DMS153 treated with DMSO at 0.1 percent for 48 hours (cell line): ENCODE measurements at regions not wholly inside any gene's neighbourhood (a gene's known extent, or its start where the extent isn't known, plus 50 kb on each side); places are given as distances from the start of the nearest gene placed in this dataset.
"Not testable (repeated sequence)": the region's sequence is repeated elsewhere in the genome, so short reads cannot be mapped to it uniquely, and the experiment has no call there.

Experiments
- DNase-seq: peaks from one replicate; lab custom pipeline; 2025; ENCODE audit not compliant: unreplicated experiment; lab: John Stamatoyannopoulos, UW

DNA sequence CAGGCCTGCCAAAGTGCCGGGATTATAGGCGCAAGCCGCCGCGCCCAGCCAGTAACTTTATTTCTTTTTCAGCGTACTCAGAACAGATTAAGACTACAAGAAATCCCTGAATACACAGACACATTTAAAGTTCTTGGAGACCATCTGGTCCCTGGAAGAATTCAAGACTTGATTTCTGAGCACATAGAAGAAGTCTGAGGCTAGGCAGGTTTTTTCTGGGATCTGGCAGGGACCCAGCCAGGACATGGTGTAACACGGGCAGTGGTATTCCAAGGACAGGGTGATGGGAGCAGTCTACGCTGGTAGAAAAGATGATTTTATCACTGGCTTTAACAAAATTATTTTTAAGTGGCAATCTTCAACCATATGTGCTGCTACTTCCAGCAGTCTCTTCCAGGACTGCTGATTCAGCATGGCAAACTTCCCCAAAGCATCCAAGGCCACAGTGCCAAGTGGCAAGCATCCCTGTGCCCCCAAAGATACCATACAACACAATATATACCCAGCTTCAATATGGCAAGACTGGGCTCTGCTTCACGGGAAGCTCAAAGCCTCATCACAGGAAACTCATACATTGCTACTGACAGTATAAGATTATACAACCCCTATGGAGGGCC, 105.2 kb upstream of the OR5AK2 start:
- no peak for DNase-seq

DNA sequence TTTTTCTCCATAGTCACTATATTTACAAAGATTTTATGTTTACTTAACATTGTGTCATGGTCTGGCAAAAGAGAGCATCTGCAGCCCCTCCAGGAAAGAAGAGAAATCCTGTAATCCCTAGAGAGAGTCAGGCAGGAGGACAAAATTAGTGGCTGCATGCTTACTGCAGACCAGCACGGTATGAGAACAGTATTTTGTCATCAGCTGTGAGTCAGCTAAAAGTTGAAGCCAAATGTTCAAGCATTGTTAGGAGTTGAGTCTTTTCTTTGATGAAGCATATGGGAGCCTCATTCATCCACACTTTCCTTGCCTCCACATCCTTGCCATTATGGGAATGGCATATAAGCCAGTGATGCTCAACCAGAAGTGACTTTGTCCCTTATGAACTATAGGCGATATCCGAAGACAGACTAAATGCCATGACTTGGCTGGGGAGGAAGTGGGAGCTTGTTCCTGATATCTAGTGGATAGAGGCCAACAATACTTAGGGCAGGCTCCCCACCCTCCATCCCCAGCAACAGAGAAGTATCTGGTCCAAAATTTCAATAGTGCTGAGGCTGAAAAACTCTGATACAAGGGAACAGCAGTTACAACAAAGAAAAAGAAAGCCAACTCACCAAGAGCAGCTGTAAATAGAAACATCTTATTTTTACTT, 112.0 kb upstream of the OR5AK2 start:
- DNase-seq: no peak

DNA sequence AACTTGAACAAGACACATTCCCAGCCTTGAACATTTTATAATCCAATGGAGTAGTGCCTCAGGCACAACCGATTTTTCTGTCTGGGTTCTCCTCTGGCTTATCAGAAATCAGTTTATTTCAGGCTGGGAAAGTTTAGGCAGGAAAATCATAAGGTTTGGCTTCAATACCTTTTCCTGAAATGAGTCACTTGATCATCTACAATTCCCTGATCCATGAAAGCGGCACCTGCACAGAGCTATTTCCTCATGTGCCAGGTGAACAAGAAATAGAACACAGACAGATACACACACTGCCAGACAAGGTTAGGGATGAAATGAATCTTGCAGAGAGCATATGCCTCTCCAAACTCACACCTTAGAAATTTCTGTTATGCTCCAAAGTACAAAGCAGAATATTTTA, 106.7 kb upstream of the OR9G4 start:
- no peak for DNase-seq

DNA sequence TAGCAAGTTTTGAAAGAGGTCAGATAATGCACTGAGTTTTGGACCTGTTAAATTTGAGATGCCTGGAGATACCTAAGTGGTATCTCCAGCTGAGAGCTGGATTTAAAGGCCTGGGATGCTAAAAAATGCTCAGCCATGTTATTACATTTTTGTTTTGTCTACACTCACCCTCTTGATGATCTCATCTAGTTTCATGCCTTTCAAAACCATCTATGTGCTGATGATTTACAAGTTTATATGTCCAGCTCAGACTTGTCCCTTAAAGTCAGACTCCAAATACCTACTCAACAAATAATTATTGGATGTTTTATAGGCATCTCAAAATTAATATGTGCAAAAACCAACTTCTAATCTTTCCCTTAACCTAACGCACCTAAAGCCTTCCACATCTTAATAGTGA, 103.6 kb upstream of the OR9G4 start:
- no peak for DNase-seq

DNA sequence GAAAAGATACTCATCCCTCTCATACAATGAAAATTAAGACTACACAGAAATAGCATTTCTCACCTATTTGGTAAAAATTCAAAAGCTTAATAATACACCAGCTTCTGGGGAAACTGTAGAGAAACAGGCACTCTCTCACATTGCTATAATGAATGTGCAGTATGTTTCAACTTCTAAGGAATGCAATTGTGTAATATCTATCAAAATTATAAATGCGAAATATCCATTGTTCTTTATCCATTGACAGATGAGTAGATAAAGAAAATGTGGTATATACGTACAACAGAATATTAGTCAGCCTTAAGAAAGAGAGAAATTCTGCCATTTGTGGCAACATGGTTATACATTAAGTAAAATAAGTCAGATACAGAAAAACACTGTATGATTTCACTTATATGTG, 101.4 kb upstream of the OR9G4 start:
- DNase-seq: no peak

DNA sequence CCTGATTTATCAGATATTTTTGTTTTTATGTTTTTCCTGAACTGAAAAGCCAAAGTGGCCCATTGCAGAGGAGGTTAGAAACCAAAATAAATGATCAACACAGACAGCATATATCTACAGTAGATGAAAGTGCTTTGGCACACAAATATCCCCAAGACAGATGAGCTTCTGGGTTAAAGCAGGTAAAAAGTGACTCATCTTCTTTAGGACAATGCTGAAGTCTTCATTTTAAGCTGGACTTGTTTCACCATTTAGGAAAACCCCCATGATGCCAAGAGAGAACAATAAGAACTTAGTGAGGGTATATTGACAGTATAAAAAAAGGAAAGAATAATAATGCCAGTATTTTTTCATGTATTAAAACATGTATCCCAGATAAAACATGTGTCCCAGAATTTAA, 100.8 kb upstream of the OR9G4 start:
- DNase-seq: no peak

DNA sequence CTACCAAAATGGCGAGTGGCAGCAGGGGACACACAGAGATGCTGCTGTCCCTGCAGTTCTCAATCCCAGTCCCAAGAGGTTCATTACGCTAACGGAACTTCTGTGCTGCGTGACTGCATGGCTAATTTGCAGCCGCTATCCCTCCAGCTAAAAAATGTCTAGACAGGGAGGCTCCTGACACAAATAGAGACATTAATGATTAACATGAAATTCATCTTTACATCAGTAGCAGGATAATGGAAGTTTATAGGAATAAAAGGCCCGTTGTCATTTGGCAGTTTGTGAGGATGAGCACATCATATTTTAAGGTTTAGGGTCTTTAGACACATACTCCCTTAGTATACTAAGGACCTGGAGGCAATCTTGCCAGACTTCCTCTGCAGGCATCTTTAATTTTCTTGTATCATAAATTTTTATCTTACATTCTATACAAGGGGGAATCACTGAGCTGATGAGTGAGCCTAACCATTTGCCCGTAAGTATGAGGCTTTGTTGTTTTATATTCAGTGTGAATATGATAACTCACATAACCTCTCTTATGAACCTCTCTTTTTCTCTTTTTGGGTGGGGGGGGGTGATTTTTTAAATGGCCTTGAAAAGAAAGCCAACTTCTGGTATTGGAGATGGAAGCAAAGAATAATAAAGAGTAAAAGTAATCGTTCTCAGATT, 99.8 kb upstream of the OR9G4 start:
- DNase-seq: no peak

DNA sequence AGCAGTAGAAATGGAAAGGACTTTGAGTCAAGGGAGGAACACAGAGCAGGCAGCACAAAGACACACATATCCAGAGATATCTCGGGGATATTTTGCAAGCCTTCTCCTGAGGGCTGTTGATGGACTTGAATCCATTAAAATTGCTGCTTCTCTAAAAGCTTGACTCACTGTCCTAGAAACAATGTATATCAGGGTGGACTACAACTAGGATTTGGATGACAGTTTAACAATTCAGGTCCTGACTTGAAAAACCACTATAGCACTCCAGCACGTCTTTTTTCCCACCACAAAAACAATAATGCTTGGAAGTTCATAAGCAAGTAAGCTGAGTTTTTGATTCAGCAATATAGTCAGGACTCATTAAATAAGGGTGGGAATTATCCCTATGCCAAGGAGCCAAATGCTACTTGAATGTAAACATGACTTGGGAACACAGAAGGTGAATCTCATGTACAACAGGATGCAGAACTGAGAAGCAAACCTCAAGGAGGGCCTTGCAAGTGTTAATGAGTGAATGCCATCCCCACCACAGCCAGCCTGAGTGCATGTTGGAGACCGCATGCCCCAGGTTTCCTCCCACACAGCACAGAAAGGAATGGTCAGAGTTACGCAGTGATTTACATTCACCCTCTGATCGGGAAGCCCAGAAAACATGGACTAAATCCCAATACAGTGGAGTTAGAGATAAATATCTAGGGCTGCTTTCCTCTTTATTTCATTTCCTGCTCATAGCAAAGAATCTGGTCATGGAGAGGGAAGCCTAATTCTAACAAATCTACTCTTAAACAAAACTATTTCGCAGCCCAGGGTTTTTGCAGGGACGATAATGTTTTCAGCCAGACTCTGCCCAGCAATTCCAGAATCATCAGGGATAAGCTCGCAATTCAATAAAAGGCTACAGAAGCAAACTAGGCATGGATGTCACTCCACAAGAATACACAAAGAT, 98.4 kb upstream of the OR9G4 start:
- no peak for DNase-seq

DNA sequence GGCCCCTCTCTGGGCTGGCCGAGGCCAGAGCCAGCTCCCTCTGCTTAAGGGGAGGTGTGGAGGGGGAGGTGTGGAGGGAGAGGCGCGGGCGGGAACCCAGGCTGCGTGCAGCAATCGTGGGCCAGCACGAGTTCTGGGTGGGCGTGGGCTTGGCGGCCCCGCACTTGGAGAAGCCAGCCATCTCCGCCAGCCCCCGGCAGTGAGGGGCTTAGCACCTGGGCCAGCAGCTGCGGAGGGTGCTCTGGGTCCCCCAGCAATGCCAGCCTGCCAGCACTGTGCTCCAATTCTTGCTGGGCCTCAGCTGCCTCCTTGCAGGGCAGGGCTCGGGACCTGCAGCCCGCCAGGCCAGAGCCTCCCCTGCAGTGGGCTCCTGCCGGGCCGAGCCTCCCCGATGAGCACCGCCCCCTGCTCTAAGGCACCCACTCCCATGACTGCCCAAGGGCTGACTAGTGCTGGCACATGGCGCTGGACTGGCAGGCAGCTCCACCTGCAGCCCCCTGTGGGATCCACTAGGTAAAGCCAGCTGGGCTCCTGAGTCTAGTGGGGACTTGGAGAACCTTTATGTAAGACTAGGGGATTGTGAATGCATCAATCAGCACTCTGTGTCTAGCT, 96.7 kb upstream of the OR9G4 start:
- DNase-seq: no peak

DNA sequence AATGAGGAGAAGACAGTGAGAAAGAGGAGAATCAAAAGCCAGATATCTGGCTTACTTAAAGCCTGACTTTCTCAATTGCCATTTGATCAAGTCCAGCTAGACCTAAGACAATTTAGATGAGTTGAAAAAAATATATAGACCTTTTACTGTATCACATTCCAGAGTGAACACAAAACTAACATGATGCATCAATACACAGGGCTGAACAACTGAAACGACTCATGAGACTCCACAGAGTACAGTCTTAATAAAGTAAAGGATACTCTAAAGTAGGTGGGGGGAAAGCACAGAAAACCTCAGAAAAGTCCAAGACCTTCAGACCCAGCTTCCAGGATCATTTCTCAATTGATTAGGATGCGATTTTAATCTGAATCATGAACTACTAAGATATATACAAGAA, 95.3 kb upstream of the OR9G4 start:
- DNase-seq: no peak

DNA sequence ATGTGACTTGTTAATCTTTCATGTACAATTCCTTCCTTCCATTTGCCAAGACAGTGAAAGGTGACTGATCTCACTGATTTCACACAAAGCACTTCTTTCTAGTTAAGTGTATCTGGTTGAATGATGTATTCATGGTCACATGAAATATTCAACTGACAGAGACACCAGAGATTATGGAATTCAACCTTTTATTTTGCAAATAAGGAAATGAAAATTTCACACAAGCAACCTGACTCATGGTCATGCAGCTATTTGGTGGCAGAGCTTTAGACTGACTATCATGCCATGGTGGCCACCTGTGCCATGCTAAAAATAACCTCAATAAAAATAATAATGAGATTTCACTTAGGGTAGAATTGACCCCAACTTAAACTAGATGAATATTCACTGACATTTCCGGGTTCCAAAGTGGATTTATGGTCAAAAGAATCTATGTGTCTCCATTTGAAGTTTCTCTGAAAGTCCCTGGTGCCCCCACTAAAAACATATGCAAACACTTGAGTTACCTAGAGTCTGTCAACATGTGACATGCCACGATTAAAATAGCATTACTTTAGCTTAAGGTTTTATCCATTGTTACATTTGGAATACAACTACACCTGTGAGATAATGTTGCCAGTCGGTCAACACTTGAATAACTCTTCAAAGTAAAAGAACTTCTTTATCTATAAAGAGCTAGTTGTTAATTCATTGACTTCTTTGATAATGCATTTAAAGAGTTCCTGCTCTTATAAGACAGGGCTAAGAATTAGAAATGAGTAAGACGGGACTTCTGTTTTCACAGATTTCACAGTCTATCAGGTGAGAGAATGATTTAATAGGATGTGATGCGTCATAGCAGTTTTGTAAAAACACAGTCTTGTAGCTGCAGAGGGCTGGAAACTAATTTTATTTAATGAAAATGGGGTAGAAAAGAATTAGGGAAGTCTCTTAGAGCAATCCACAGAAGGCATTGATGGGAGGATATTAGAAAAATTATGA, 94.6 kb upstream of the OR9G4 start:
- DNase-seq: no peak

DNA sequence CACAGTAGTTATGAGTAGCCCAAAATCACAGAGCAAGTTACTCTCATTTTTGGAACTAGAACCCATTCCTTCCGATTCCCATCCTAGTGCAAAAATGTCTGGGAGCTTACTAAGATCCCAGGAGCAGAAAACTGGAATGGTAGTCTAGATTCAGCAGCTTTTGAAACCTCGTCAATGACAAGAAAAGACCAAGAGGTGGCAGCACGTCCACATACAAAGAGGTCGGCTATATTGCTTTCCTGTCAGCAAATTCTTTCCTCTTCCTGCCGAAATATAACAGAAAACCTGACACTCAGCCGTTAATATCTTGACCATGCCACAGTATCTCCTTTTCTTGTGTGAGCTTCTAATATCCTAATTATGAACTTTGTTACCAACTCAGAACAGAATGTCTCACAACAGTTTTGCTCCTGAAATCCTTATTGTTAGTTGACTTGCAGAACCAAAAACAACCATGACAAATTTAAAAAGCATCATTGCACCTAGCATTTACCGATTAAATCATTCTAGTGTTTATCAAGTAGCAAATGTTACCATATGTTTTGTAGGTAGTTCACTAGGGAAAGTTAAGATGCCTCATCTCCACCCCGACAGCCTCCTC, 92.8 kb upstream of the OR9G4 start:
- peak; percentile 76 for DNase-seq

DNA sequence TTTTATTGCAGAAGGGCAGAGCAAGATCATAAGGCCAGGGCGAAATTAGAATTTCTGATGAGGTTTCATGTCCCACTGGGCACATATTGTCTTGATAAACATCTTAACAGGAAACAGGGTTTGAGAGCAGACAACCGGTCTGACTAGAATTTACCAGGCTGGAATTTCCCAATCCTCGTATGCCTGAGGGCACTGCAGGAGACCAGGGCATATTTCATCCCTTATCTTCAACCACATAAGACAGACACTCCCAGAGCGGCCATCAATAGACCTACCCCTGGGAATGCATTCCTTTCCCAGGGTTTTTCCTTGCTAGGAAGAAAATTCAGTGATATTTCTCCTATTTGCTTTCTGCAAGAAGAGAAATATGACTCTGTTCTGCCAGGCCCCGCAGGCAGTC, 78.9 kb upstream of the OR9G4 start:
- not testable (repeated sequence) for DNase-seq

DNA sequence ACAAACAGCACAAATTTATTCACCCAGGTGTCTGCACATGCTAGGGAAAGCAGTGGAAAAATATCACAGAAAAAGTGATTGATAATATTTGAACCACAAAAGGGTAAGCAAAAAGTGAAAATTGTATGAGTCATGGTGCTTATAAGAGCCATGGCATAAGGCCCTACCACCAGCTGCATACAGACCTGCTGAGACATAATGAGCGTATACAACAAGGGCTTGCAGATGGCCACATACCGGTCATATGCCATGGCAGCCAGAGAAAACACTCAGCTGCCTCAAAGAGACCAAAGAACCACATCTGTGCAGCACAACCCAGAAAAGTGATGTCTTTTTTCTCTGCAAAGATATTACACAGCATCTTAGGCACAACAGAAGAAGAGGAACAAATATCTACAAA, 71.4 kb upstream of the OR9G4 start:
- no peak for DNase-seq

DNA sequence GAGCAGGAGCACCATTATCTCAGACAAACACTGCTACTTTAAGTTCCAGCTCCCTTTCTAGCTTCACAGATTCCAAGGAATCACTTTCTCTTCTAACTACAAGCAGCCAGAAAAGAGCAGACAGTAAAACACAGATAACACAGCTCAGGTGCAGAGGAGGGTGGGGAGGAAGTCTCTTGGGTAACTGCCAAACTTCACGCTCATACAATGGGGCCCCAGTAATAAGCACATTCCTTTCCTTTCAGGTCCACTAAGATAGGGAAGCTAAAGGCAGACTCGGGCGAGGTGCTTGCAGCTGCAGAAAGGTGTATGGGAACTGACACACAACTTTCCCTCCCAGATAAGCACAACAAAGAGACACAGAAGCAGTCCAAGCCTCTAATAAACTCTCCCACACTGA, 69.2 kb upstream of the OR9G4 start:
- peak; percentile 21 for DNase-seq

DNA sequence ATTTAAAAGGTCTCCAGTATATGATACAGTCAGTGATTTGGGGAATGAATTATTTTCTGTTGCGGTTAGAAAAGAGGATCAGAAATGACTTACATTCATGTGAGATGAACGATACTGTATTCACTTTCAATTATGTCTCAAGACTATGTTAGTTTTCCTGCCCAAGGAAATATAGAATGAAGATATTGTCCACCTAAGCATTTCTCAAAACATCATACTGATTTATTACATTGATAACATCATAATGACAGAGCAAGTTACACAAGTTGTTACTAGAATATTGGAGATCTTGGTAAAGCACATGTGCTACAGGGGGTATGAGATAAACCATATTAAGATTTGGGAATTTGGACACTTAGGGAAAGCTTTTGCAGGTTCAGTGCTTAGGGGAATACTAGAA, 67.8 kb upstream of the OR9G4 start:
- no peak for DNase-seq

DNA sequence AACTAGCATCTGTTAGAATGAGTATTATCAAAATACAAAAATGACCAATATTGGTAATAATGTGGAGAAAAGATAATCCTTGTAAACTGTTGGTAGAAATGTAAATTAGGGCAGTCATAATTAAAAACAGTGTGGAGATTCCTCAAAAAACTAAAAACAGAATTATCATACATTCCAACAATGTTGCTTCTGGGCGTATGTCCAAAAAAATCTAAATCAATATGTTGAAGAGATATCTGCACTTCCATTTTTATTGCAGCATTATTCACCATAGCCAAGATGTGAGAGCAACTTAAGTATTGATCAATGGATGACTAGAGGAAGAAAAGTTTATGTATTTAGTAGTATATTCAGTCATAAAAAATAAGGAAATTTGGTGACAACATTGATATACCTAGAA, 59.8 kb upstream of the OR9G4 start:
- DNase-seq: no peak

DNA sequence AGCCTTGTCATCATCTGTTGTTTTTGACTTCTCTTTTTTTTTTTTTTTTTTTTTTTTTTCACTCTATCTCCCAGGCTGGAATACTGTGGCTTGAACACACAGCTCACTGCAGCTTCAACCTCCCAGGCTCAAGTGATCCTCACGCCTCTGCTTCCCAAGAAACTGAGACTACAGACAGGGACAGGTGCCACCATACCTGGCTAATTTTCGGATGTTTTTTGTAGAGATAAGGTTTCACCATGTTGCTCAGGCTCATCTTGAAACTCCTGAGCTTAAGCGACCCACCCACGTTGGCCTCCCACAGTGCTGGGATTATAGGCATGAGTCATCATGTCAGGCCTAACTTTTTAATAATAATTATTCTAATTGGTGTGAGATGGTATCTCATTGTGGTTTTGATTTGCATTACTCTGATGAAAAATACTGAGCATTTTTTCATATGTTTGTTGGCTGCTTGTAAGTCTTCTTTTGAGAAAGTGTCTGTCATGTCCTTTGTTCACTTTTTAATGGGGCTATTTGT, 51.3 kb upstream of the OR9G4 start:
- DNase-seq: no peak
